HFFc6 (cell line): ENCODE measurements at regions not wholly inside any gene's neighbourhood (a gene's known extent, or its start where the extent isn't known, plus 50 kb on each side); places are given as distances from the start of the nearest gene placed in this dataset.

ENCODE experiments used
- DNase-seq: peaks from one replicate; pipeline ENCODE4 v3.0.0-alpha.2; 2018
- H3K27ac Mint-ChIP-seq: 2 replicates; pipeline ENCODE4 v1.8.0; 2020; ENCODE audit warnings: mild to moderate bottlenecking, mixed read lengths
- H3K27me3 Mint-ChIP-seq: 2 replicates; pipeline ENCODE4 v1.8.0; 2021; ENCODE audit warnings: mild to moderate bottlenecking, moderate library complexity, mixed read lengths; ENCODE audit not compliant: insufficient read depth
- H3K36me3 Mint-ChIP-seq: 2 replicates; pipeline ENCODE4 v1.8.0; 2021; ENCODE audit warnings: low read depth, mixed read lengths
- H3K4me1 Mint-ChIP-seq: 2 replicates; pipeline ENCODE4 v1.8.0; 2020; ENCODE audit warnings: low read depth, mixed read lengths
- H3K4me3 Mint-ChIP-seq: 2 replicates; pipeline ENCODE4 v1.8.0; 2020; ENCODE audit warnings: mild to moderate bottlenecking, moderate library complexity, mixed read lengths
- H3K9me3 Mint-ChIP-seq: 2 replicates; pipeline ENCODE4 v1.8.0; 2020; ENCODE audit warnings: mild to moderate bottlenecking, mixed read lengths
- CTCF ChIP-seq: fragments of 200-600 bp; sonication (generic); IDR thresholded peaks from 2 replicates; pipeline ENCODE4 v1.5.0; 2021; ENCODE audit warnings: antibody characterized with exemption, mild to moderate bottlenecking

- no peak for DNase-seq
- Mint-ChIP-seq H3K27me3 (peaks cover 15% of the 10 kb centered on the region), H3K4me3 (no peak overlapping the region), H3K4me1 (no peaks in the 10 kb centered on the region), H3K9me3 (peaks cover 54% of the 10 kb centered on the region), H3K36me3 (0 out of 2 replicates have a peak, but pooled peaks cover 5% of the 10 kb centered on the region), H3K27ac (no peak overlapping the region)
- no peak for TF ChIP-seq CTCF
These were observed 116.6 kb downstream of the DLL1 start for GRCh38 chr6:170174124-170174770.

GRCh38 chr6:170173335-170173881, 117.5 kb downstream of the DLL1 start:
- Mint-ChIP-seq H3K9me3 (peaks cover 59% of the 10 kb centered on the region), H3K36me3 (peaks cover 6% of the 10 kb centered on the region; the same call in 1 of the 2 replicates), H3K4me1 (no peaks in the 10 kb centered on the region), H3K27ac (no peak overlapping the region), H3K4me3 (no peak overlapping the region), H3K27me3 (peaks cover 15% of the 10 kb centered on the region)
- DNase-seq: no peak
- TF ChIP-seq CTCF: no peak

- H3K27ac Mint-ChIP-seq: no peak overlapping the region
- peaks cover 10% of the 10 kb centered on the region; the same call in 1 of the 2 replicates for H3K36me3 Mint-ChIP-seq
- DNase-seq: no peak
- peaks cover 13% of the 10 kb centered on the region for H3K27me3 Mint-ChIP-seq
- peaks cover 64% of the 10 kb centered on the region for H3K9me3 Mint-ChIP-seq
- no peak for TF ChIP-seq CTCF
- no peak overlapping the region for H3K4me3 Mint-ChIP-seq
- H3K4me1 Mint-ChIP-seq: no peaks in the 10 kb centered on the region
These were observed 118.0 kb downstream of the DLL1 start for GRCh38 chr6:170172825-170173256.

GRCh38 chr6:170172392-170172791, 118.5 kb downstream of the DLL1 start:
- Mint-ChIP-seq H3K27ac (no peak overlapping the region), H3K27me3 (peaks cover 13% of the 10 kb centered on the region), H3K9me3 (peaks cover 65% of the 10 kb centered on the region), H3K36me3 (peaks cover 11% of the 10 kb centered on the region; the same call in 1 of the 2 replicates), H3K4me3 (no peak overlapping the region), H3K4me1 (no peaks in the 10 kb centered on the region)
- TF ChIP-seq CTCF: no peak
- no peak for DNase-seq

- Mint-ChIP-seq H3K9me3 (peaks cover 73% of the 10 kb centered on the region), H3K4me1 (no peaks in the 10 kb centered on the region), H3K36me3 (peaks cover 19% of the 10 kb centered on the region), H3K27ac (no peak overlapping the region), H3K27me3 (peaks cover 3% of the 10 kb centered on the region; the same call in 1 of the 2 replicates), H3K4me3 (no peak overlapping the region)
- no peak for TF ChIP-seq CTCF
- DNase-seq: no peak
These were observed 123.2 kb downstream of the DLL1 start for GRCh38 chr6:170167657-170168159.
